ENCODE measurements at regions not wholly inside any gene's neighbourhood (a gene's known extent, or its start where the extent isn't known, plus 50 kb on each side); places are given as distances from the start of the nearest gene placed in this dataset. TPM values are rescaled to one million over a fixed set of nuclear protein-coding genes. Genes with fewer than 3 reads are reported as not detected.

Small RNAs in the stretch of these regions (microRNA-seq; reads per million reads assigned to microRNA genes)
- gene RNU6-164P (ENCODE audit: insufficient read depth, insufficient read length), result not detected

Small RNAs in the stretch of these regions (small RNA-seq; reads per million reads assigned to genes)
- 0 to 12.7 (median 0.15) reads per million in 5 experiments for gene RNU6-164P

Data from IMR-90 (cell line).